HepG2 (cell line): ENCODE measurements at regions not wholly inside any gene's neighbourhood (a gene's known extent, or its start where the extent isn't known, plus 50 kb on each side); places are given as distances from the start of the nearest gene placed in this dataset.

Source experiments
- ASH2L ChIP-seq: fragments of 300-600, 200-600 bp; sonication (generic); IDR thresholded peaks from 2 replicates; pipeline ENCODE4 v1.7.0; 2017; ENCODE audit warnings: low read depth, mild to moderate bottlenecking, moderate library complexity, mixed read lengths, low read length; ENCODE audit not compliant: insufficient read length
- ELF1 ChIP-seq: sonication (generic); formaldehyde crosslinking; IDR thresholded peaks from 2 replicates; pipeline ENCODE4 v1.4.0; 2020; ENCODE audit warnings: missing genetic modification reagents
- EP300 ChIP-seq, 3 experiments: sonication (generic) in 1 of 3; formaldehyde crosslinking in 1 of 3; IDR thresholded peaks; 2 replicates each; pipeline versions ENCODE4 v1.5.1 to v1.6.1; 2011 to 2020; ENCODE audit warnings: low read depth in 2 of 3, low read length in 2 of 3, borderline replicate concordance in 1 of 3, improper control_type of control experiment in 1 of 3, mild to moderate bottlenecking in 1 of 3, missing genetic modification reagents in 1 of 3, moderate library complexity in 1 of 3
- GTF2F1 ChIP-seq: fragments of 150-350 bp; IDR thresholded peaks from 2 replicates; pipeline ENCODE4 v1.6.1; 2014; ENCODE audit warnings: low read length
- NFE2L1 ChIP-seq: sonication (generic); formaldehyde crosslinking; IDR thresholded peaks from 2 replicates; pipeline ENCODE4 v1.4.0; 2020; ENCODE audit warnings: missing genetic modification reagents, mild to moderate bottlenecking, borderline replicate concordance
- ZZZ3 ChIP-seq: sonication (generic); formaldehyde crosslinking; IDR thresholded peaks from 2 replicates; pipeline ENCODE4 v1.4.0; 2020; ENCODE audit warnings: missing genetic modification reagents, mild to moderate bottlenecking, borderline replicate concordance
- TF ChIP-seq, protein P1 (sequence below): sonication (generic); formaldehyde crosslinking; IDR thresholded peaks from 2 replicates; pipeline ENCODE4 v1.5.0; 2020; ENCODE audit warnings: mild to moderate bottlenecking, missing genetic modification reagents, moderate library complexity
- TF ChIP-seq, protein P2 (sequence below): sonication (generic); formaldehyde crosslinking; IDR thresholded peaks from 2 replicates; pipeline ENCODE4 v1.4.0; 2020; ENCODE audit warnings: missing genetic modification reagents, borderline replicate concordance
- TF ChIP-seq, protein P3 (sequence below), 2 experiments: sonication (generic) in 1 of 2; formaldehyde crosslinking in 1 of 2; IDR thresholded peaks; 2 replicates each; pipeline versions ENCODE4 v1.5.1 to v1.6.1; 2011 to 2020; ENCODE audit warnings: borderline replicate concordance in 1 of 2, low read depth in 1 of 2, low read length in 1 of 2, mild to moderate bottlenecking in 1 of 2, missing genetic modification reagents in 1 of 2, moderate library complexity in 1 of 2
- TF ChIP-seq, protein P4 (sequence below): sonication (generic); formaldehyde crosslinking; conservative IDR thresholded peaks from 2 replicates; pipeline ENCODE4 v1.4.0; 2020; ENCODE audit warnings: missing genetic modification reagents

DNA sequence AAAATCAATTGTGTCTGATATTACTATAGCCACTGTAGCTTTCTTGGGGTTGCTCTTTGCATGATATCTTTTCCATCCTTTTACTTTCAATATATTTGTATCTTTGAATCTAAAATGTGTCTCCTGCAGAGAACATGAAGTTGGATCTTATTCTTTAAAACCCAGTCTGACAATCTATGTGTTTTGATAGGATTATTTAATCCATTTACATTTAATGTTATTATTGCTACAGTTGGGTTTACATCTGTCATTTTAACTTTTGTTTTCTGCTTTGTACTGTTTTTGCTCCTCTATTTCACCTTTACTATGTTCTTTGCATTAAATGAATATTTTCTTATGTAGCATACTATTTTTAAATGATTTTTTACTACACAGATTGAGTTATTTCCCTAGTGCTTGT lies 230.9 kb downstream of the ANTXR2 start:
- TF ChIP-seq, protein P1, sequence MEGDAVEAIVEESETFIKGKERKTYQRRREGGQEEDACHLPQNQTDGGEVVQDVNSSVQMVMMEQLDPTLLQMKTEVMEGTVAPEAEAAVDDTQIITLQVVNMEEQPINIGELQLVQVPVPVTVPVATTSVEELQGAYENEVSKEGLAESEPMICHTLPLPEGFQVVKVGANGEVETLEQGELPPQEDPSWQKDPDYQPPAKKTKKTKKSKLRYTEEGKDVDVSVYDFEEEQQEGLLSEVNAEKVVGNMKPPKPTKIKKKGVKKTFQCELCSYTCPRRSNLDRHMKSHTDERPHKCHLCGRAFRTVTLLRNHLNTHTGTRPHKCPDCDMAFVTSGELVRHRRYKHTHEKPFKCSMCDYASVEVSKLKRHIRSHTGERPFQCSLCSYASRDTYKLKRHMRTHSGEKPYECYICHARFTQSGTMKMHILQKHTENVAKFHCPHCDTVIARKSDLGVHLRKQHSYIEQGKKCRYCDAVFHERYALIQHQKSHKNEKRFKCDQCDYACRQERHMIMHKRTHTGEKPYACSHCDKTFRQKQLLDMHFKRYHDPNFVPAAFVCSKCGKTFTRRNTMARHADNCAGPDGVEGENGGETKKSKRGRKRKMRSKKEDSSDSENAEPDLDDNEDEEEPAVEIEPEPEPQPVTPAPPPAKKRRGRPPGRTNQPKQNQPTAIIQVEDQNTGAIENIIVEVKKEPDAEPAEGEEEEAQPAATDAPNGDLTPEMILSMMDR (CRISPR knock-in tag), result no peak
- TF ChIP-seq, protein P2, sequence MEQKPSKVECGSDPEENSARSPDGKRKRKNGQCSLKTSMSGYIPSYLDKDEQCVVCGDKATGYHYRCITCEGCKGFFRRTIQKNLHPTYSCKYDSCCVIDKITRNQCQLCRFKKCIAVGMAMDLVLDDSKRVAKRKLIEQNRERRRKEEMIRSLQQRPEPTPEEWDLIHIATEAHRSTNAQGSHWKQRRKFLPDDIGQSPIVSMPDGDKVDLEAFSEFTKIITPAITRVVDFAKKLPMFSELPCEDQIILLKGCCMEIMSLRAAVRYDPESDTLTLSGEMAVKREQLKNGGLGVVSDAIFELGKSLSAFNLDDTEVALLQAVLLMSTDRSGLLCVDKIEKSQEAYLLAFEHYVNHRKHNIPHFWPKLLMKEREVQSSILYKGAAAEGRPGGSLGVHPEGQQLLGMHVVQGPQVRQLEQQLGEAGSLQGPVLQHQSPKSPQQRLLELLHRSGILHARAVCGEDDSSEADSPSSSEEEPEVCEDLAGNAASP, result no peak
- TF ChIP-seq, protein P3, sequence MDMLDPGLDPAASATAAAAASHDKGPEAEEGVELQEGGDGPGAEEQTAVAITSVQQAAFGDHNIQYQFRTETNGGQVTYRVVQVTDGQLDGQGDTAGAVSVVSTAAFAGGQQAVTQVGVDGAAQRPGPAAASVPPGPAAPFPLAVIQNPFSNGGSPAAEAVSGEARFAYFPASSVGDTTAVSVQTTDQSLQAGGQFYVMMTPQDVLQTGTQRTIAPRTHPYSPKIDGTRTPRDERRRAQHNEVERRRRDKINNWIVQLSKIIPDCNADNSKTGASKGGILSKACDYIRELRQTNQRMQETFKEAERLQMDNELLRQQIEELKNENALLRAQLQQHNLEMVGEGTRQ (IDR thresholded peaks at IDR 0.05; ENCODE audit: low read depth, low read length), result no peak
- TF ChIP-seq, protein P3 (CRISPR knock-in tag; IDR thresholded peaks at IDR 0.05; ENCODE audit: borderline replicate concordance), result no peak
- TF ChIP-seq, protein P4, sequence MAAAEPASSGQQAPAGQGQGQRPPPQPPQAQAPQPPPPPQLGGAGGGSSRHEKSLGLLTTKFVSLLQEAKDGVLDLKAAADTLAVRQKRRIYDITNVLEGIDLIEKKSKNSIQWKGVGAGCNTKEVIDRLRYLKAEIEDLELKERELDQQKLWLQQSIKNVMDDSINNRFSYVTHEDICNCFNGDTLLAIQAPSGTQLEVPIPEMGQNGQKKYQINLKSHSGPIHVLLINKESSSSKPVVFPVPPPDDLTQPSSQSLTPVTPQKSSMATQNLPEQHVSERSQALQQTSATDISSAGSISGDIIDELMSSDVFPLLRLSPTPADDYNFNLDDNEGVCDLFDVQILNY, result no peak
- TF ChIP-seq ELF1 (no peak), ASH2L (no peak), ZZZ3 (CRISPR knock-in tag) (no peak), NFE2L1 (no peak), GTF2F1 (no peak), EP300 (IDR thresholded peaks at IDR 0.05; ENCODE audit: low read depth in 2 of 2, low read length in 2 of 2) (no peak), EP300 (CRISPR knock-in tag; IDR thresholded peaks at IDR 0.05; ENCODE audit: borderline replicate concordance) (no peak)
